Anterior cingulate cortex (tissue), 58 donors: ENCODE measurements at regions not wholly inside any gene's neighbourhood (a gene's known extent, or its start where the extent isn't known, plus 50 kb on each side); places are given as distances from the start of the nearest gene placed in this dataset.

Experiments
- DNase-seq, 58 donors: peaks; one replicate each; lab custom pipeline; 2025; lab: John Stamatoyannopoulos, UW

GRCh38 chr19:46911456-46911855 is 50.7 kb downstream of the ARHGAP35 start:
- DNase-seq, result no peak

DNA sequence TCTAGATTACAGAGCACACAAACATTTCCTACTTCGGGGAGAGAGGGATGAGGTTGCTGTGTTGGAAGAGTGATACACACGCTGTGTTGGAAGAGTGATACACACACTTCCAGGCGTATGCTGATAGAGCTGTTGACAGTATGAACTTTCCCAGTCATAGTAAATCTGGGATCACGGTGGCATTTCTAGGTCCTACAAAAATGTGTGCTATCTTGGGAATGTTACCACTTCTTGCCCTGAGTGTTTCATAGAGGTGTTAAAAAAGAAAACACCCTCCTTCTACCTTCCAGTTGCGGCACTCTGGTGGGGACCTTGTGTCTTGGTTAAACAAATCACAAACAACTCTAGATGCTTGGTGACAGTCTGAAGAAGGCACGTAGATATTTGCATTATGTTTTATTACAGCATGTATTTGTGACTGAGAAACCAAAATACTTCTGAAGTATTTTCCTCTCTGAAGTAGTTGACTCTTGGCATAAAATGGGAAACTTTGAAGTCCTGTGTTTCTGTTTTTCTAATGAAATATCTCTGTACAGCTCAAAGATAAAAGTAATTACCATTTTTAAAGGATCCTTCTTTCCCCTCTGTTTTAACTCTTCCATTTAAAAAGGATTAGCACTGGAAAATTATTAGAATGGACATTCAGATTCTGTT is 52.5 kb downstream of the ARHGAP35 start:
- DNase-seq, result no peak

GRCh38 chr19:46913852-46914430 is 53.1 kb downstream of the ARHGAP35 start:
- DNase-seq, result peak in 1 of 58 donors; percentile 46

DNA sequence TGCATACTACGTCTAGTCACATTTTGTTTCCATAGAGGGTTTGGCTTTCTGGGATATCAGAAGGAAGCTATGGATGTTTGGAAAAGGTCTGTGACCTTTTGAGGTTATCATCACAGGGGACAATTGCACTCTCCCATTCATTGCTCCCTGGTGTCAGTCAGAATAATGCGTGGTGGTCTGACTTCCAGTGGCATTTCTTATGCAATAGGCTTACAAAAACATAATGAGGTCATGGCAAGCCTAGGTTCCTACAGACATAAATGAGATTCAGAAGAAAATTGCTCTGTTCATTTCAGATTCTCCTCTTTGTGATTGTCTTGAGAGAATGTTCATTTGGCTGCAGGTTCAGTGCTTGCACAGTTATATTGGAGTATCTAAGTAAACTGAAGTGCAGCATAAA is 54.6 kb downstream of the ARHGAP35 start:
- DNase-seq, result no peak

- no peak for DNase-seq
Observed at GRCh38 chr19:46917002-46917401, 56.2 kb downstream of the ARHGAP35 start.

DNA sequence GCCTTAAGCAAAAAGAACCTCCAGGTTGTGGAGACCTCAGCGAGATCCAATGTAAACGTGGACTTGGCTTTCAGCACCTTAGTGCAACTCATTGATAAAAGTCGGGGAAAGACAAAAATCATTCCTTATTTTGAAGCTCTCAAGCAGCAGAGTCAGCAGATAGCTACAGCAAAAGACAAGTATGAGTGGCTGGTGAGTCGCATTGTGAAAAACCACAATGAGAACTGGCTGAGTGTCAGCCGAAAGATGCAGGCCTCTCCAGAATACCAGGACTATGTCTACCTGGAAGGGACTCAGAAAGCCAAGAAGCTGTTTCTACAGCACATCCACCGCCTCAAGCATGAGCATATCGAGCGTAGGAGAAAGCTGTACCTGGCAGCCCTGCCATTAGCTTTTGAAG is 58.5 kb downstream of the ARHGAP35 start:
- DNase-seq, result no peak

DNA sequence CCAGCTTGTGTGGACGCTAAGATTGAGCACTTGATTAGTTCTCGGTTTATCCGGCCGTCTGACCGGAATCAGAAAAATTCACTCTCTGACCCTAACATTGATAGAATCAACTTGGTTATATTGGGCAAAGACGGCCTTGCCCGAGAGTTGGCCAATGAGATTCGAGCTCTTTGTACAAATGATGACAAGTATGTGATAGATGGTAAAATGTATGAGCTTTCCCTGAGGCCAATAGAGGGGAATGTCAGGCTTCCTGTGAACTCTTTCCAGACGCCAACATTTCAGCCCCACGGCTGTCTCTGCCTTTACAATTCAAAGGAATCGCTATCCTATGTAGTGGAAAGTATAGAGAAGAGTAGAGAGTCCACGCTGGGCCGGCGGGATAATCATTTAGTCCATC is 59.6 kb downstream of the ARHGAP35 start:
- DNase-seq, result no peak

DNA sequence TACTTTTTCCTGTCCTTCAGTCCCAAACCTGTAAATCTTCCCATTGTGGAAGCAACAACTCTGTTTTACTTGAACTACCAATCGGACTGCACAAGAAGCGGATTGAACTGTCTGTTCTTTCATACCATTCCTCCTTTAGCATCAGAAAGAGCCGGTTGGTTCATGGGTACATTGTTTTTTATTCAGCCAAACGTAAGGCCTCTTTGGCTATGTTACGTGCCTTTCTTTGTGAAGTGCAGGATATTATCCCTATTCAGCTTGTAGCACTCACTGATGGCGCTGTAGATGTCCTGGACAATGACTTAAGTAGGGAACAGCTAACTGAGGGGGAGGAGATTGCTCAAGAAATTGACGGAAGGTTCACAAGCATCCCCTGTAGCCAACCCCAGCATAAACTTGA is 60.3 kb downstream of the ARHGAP35 start:
- DNase-seq, result no peak

- peak in 3 of 58 donors; percentile 9 to 38 (median 13) for DNase-seq
Observed at GRCh38 chr19:46922465-46922864, 61.7 kb downstream of the ARHGAP35 start.

GRCh38 chr19:46924874-46925547 is 64.2 kb downstream of the ARHGAP35 start:
- DNase-seq, result peak in 5 of 58 donors; percentile 21 to 46 (median 35)

- peak in 3 of 58 donors; percentile 29 to 46 (median 38) for DNase-seq
Observed at GRCh38 chr19:46925548-46925950, 64.8 kb downstream of the ARHGAP35 start.

- peak in 38 of 58 donors; percentile 11 to 87 (median 41) for DNase-seq
Observed at GRCh38 chr19:46926170-46927071, 65.6 kb downstream of the ARHGAP35 start.

DNA sequence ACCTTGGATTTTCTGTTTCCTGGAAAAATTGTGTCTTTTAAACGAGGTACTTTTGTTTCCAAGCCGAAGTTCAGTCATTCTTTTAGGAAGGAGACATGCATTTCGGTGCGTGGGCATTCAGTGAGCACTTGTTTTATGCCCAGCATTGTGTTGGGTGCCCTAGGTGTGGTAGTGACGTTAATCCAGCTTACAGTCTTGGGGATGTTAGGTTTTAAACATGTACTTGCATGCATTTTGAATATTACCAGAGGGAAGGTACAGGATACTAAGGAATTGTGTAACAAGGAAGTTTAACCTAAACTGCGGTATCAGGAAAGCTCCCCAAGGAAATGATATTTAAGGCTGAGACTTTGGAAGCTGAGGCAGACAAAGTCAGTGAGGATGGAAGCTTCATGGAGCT is 66.3 kb downstream of the ARHGAP35 start:
- no peak for DNase-seq

GRCh38 chr19:46927893-46928292 is 67.1 kb downstream of the ARHGAP35 start:
- no peak for DNase-seq

DNA sequence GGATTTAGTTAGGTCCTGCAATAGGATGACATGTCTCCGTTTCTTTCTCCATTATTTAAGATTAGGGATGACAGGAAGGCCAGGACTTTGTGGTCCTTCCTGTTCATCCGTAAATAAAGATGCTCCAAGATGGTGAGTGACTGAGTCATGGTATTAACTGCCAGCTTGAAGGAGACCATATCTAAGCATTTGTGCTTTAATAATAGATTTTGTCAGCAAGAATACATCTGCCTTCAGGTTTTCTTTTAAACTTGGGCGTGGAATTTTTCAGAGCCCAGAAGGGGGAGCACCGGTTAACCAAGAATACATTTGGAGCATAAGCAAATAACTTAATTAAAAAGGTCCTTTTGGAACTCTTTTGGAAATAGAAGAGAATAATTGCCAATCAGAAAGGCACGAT is 68.2 kb downstream of the ARHGAP35 start:
- DNase-seq, result no peak

GRCh38 chr19:46931202-46931601 is 70.4 kb downstream of the ARHGAP35 start:
- peak in 27 of 58 donors; percentile 5 to 71 (median 32) for DNase-seq

DNA sequence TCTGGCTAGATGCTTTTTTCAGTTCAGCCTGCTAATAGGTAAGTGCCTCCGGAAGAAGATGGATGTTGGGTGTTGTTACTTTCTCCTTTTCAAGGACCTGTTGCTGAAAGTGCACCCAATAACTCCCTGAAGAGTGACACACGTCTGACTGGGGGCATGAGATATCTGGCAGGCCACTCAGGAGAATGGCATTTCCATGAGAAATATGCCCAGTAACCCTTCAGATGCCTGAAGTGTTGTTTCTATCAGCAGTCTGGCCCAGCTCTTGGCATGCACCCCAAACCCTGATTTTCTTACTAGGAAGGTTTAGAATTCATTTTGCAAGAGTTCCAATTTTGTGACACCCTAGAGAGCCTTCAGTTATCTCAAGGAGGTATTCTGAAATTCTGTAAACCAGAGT is 71.5 kb downstream of the ARHGAP35 start:
- no peak for DNase-seq

DNA sequence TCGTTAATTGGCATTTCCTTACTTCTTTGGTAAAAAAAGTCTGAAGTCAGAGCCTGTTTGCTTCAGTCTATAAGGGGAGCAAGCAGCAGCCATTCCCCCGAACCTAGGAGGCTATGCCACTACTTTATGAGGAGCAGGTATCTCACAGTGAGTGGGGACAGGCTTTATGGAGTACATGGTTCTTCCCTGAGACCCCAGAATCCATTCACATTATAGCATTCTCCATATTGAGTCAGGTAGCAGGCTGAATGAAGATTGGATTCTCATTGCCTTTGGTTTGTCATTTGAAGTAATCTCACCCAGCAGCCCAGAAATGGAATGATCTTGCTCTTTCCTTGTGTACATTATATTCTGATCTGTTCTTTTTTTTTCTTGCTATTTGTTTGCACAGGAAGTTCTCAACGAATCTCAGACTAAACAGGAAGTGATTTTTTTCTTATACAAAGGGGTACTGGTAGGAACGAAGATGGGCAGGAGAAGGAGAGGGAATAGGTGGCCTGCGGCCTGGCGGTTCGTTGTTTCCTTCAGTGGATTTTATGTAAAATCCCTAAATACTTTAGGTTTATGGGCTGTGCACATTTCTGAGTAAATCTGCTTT is 74.4 kb downstream of the ARHGAP35 start:
- no peak for DNase-seq

GRCh38 chr19:46943150-46943946 is 76.3 kb upstream of the NPAS1 start:
- no peak for DNase-seq
